ENCODE measurements at regions not wholly inside any gene's neighbourhood (a gene's known extent, or its start where the extent isn't known, plus 50 kb on each side); places are given as distances from the start of the nearest gene placed in this dataset.

DNA sequence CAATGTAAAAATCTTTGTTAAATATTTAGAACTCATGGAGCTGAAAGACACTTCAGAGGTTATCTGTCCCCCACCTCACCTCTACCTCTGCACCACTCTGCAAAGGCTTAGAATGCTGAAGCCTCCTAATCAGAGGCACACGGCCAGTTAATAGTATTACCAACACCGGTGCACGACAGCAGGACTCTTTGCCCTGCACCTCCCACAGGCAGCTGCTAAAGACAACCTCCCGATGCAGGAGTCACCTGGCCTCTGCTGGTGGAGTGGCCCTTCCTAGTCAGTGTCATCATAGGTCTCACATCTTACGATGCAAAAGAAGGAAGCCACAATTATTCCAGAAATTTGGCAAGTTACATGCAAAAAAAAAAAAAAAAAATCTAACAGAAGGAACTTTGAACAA lies 66.6 kb upstream of the MGMT start:
- DNase-seq: no peak

DNA sequence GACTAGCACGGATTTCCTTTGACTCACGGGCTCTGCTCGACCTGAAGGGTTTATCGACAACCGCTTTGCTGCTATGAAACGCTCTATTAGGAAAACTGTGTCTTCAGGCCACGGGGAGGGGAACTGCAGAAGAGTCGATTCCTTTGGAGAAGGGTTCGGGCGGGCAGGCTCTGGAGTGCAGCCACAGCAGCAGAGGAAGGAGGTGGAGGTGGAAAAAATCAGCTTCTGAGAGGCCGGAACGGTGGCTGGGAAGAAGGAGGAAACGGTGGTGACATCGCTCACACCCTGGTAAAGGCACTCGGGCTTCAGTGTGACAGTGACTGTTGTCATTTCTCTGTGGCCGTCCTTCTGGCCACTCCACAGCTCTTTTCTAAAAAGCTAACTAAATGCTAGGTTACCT lies 64.6 kb upstream of the MGMT start:
- DNase-seq: no peak

DNA sequence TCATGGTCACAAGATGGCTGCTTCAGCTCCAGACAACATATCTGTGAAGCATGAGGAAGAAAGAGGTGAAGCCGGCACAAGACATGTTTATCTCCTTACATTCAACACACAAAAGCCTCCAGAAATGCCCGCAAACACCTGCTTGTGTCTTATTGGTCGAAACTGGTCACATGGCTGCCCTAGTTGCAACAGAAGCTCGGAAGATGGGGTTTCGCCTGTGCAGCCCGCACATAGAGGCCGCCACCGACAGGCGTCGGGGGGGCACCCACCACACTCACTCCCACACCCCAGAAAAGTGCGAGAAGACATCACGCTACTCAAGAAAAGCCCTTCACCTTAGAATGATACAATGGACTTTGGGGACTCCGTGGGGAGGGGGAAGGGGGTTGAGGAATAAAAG lies 63.0 kb upstream of the MGMT start:
- no peak for DNase-seq

DNA sequence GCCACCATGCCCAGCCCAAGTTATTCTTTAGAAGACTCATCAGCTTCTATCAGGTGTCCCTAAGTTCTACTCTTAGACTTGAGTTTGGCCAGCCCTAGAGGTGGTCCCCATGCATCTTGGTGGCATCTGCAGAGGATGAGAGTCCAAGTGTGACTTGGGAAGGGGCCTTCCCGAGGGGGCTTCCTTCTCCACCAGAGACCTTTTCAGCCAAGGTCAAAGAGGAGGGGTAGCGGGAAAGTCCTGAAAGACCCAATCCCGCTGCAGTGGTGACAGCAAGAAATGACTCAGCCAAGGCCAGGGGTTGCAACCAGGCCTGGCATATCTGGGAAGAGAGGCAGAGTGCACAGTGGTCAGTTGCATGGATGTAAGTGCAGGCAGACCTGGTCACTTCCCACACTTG lies 61.7 kb upstream of the MGMT start:
- no peak for DNase-seq

DNA sequence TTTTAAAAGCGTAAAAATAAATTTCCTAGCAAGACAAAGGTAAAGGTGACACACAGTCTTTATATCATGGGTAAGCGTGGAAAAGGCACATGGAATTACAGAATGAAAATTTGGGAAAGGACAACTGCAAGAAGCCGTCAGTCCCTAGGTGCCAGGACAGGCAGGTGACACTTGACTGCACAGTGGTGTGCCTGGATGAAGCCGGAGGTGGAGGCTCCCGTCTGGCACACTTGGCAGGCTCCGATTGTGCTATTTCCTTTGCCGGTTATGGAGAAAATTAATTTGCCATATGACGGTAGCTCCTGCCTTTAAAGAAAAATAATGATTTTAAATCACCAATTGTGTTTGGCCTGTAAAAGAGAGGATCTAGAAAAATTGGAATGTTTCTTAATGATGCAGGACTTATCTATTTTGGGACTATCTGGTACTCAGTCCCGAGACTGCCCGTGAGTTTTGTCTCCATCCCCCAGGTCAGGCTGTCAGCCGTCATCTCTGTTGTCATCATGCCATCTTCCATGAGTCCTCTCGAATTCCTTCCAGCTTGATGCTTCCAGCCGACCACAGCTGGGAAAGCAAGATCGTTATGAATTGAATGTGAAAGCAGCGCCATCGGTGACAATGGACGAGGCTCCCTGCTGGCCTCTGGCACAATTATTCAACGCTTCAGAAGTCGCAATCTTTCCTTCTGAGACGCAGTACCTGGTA lies 56.2 kb upstream of the MGMT start:
- no peak for DNase-seq

DNA sequence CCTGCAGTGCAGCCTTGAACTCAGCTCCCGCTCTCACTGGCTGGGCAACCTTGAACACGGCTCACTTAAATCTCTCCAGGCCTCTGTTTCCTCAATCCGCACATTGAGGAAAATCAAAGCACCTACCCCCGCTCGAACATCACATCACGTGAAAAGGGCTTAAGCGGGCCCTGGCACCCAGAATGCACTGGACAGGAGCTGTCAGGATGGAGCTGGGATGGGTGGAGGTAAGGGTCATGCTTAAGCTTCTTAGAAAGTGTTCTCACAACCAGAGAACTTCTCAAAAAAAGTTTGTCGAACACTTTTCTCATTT lies 55.7 kb upstream of the MGMT start:
- DNase-seq: no peak

DNA sequence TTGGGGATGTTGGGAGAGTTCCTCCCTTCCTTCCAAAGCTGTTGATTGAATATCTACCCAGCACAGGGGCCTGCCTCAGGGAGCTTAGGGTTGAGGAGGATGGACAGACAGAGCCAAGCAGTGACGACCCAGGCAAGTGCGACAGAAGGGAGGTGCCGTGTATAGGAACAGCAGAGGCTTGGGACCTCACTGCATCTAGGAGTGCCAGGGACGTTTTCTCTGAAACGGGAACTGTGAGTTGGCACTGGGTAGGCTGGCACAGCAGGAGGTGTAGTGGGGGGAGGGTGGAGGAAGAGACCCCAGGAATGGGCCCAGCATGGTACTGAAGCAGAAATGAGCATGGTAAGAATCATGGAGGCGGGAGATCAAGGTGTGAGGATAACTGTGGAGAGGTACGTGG lies 55.3 kb upstream of the MGMT start:
- no peak for DNase-seq

DNA sequence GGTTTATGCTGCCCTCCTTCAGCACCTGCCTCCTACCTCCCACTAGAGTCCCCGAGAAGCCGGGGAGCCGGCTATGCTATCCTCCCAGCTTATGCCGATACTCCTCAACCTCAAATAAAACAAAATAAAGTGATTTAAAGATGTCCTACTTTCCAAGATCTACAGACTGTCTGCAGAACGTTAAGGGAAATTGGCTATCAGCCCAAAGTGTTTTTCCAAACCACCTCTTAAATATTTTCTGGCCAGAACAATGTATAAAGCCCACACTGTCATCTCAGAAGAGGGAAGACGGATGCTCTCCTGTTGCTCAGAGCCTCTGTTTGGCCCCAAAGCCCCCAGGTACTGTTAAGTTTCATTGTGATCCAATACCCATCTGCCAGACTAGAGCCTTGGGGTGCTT lies 54.0 kb upstream of the MGMT start:
- DNase-seq: no peak

DNA sequence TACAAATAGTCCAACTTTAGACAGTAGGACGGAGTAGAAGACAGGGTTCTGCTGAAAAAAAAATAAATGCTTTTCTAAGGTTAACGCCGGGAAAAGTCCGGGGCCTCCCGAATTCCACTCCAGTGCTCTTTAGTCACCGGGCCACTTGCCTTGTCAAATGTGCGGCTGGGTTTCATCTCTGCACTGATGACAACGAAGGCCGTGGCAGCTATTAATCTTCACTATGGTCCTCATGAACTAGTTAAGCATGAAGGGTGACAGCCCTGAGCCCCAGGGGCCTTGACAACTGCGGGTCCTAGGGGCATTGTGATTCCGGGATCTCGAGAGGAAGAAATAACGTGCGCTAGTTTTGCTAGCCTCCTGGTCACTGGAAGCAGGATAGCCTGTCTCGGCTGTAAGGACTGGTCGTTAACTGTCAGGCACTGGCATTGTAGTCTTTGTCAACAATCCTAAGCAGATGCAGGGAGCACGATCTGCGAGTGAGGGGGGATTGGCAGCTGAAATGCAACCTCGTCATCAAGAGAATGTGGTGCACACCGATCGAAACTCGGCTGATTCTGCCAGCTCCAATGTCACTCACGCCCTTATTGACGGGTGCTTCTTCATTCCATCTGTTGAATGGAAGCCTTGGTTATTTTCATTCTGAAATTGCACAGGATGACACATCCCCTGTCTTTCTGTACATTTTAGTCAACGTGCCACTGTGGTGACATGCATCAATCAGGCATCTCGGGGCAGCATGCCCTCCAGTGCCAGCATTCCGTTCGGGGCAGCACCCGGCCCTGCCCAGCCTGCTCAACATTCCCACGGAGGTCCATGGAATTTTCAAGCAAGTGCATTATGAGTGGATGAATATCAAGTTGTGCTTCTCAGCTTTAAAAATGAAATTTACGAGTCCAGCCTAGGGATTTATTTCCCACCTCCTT lies 51.6 kb upstream of the MGMT start:
- no peak for DNase-seq

DNA sequence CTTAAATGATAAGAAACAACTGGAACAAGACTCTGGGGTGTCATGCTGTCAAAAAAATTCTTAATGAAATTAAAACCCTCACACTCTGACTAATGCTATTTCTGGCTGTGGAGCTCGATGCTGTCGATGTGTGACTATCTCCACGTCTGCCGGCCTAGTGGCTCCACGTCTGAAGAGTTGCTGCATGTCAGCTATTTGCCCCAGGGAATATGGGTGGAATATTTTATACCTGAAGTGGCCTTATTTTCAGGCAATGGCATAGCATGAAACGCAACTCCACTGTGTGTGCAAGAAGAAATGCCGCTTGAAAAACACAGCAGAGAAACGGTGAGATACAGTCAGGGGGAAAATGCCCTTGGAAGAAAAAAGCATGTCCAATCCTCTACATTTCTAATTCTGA lies 50.9 kb upstream of the MGMT start:
- DNase-seq: no peak

DNA sequence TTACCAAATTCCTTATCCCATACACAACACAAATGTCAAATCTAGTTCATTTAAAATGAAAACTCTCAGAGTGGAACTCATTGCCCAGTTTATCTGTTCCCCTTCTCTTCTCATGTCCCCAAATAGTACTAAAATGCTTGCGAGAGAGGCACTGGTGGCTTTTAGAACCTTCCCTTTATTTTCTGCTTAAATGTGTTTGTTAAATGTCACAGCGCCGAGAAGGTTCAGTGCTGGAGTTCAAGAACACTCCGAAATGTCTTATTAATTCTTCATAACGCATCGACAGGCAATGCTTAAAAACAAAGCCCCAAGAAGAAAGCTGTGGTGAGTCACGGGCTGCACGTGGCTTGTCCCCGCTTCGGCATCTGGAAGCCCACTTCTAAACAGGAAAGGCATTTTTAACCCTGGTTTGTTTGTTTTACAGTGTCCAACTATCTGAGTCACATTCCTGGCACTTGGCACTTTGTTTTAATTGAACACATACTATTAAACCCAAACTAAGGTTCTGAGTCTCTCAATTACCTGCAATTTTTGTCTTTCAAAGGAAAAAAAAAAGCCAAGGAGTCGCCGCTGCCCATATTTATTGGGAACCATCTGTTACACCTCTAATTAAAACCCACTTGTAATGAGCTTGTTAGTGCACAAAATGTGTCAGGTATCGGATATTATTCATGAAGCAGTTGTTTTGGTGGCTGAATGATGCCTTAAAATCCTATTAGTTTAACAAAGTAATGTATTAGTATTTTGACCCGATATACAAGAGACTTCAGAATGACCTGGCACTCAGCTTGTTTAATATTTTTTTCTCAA lies 49.9 kb upstream of the MGMT start:
- DNase-seq: no peak

Measured in NCI-H2029 treated with DMSO at 0.1 percent for 48 hours (cell line).